GM18520 (cell line): ENCODE measurements at regions not wholly inside any gene's neighbourhood (a gene's known extent, or its start where the extent isn't known, plus 50 kb on each side); places are given as distances from the start of the nearest gene placed in this dataset.

Source experiments
- ATAC-seq: cut with Tn5 transposase; IDR thresholded peaks from one replicate; pipeline ENCODE4 v1.9.1; 2021; ENCODE audit not compliant: unreplicated experiment

DNA sequence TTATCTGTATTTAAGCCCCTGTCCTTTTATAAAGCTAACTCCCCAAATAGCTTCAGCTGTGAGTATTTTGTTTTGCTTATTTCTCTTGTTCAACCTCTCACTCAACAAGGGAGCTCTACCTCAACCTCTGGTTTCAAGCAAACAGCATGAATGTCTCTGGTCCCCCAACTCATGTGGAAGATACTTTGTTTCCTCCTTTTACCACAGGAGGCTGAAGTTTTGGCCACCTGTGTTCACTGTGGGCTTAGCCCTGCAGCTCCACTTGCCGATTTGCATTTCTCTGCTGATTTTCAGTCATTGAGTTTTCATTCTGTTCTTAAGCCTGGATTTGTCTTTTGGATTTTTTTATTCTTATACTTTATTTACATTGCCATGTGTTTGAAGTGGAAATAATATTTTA lies 613.1 kb downstream of the USP25 start:
- no peak for ATAC-seq

DNA sequence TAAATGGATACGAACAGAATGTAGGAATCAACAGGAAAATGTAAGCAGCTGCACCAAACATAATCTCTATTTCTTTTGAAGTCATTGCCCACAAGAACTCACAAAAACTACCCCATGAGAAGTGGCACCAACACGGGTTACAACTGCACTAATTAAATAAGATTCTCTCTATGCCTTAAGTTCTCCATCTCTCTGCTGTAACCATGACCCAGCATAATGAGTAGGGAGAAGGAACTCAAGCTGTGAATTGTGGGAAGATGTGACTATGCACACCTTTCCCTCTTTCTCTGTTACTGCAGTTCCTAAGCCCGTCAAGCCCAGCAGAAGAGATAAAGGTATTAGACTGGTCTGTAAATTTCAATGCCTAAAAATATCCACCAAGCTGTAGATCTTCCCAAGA lies 614.0 kb downstream of the USP25 start:
- no peak for ATAC-seq

DNA sequence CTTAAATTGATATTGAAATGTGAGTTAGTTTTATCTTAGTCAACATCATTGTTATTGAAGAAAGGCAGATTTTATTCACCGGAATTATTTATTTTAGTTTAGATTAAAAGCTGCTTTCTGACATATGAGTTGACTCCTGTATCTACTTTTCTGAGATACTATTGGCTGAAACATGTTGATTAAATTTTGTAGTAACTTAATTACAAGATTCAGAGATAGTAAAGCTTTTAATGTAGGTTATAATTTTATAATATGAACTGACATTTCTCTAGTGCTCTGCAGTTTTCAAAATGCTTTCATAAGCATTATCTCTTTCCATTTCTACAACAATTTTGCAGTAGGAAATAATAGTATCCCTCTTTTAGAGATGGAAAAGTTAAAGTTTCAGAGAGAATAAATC lies 616.0 kb downstream of the USP25 start:
- ATAC-seq = no peak

DNA sequence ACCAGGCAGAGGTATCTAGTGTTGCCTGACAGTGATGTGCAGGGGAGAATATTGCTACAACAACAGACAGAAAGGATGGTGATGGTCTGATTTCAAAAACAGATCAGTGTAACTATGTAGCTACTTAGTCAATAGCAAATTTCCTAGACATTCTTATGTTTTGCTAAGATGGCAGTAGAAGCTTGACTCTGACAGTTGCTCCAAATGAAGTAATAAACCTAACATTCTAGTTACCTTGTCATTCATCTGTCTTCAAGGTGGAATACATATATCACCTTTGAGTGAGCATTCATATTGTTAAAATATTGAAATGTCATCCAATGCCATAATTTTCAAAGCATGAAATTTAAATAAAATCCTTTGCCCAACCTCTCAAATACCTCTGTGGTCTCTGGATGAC lies 617.4 kb downstream of the USP25 start:
- ATAC-seq = no peak

DNA sequence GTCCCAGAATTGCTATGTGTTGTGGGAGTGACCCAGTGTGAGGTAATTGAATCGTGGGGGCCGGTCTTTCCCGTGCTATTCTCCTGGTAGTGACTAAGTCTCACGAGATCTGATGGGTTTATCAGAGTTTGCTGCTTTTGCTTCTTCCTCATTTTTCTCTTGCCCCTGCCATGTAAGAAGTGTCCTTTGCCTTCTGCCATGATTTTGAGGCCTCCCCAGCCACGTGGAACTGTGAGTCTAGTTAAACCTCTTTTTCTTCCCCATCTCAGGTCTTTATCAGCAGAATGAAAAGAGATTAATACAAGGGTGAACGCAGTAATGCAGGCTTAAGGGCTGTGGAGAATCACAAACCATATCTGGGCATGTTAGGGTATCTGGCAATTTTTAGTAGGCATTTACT lies 624.0 kb downstream of the USP25 start:
- no peak for ATAC-seq

DNA sequence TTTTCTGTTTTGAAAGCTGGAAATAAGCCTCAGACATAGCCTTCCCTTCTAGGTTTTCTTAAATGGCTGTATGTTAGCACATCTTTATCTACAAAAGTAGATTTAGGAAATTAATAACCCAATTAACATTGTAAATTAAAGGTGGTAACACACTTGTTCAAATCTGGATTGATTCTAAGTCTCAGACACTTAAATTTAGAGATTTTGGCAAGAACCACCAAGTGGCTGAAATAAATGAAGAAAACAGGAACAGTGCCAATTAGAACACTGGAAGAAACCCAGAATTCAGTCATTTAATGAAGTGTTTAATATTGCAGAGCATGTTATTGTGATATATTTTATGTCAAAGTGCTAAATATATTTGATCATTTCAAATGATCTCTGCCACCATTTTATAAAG lies 628.2 kb downstream of the USP25 start:
- no peak for ATAC-seq

DNA sequence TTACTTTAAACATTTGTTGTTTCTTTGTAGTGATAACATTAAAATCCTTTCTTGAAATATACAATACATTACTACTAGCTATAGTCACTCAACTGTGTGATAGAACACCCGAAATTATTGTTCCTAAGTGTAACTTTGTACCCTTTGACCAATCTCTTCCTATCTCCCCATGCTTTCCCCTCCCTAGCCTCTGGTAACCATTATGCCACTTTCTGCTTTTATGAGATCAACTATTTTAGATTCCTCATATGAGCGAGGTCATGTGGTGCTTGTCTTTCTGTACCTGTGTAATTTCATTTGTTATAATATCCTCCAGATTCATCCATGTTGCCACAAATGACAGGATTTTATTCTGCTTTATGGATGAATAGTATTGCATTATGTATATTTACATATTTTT lies 629.0 kb downstream of the USP25 start:
- no peak for ATAC-seq

DNA sequence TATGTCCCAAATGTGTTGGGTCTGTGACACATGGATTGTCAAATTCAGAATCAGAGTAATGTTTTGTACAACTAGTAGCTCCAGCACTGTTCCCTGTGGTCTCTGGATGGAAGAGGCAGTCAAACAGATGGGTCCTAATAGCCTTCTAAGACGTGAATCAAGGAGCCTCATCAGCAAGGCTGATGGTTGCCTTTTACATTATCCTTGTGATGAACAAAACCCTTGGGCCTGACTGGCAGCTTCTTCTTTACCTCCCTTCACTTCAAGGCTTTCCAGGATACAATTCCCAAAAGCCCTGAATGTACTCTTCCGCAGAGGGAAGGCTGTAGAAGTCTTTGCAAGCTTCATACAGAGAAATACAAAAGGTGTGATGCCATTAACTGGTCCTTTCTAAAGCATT lies 633.3 kb downstream of the USP25 start:
- ATAC-seq = no peak

DNA sequence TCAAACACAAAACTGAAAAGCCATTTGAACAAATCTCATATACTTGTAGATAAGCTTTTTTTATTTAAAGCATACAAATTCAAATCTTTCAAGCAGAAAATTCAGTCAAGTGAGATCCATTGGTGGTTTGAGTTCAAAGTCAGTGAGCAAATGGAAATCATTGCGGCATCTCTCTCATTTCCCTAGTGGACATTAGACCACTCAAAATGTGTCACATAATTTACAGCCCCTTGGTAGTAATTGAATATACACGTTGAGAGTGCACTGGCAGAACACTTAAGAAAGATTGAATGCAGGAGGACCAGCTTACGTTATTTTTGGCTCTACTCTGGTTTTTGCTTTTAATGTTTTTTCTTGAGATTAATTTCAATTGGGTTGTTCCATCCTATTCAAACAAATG lies 633.7 kb downstream of the USP25 start:
- ATAC-seq = no peak

DNA sequence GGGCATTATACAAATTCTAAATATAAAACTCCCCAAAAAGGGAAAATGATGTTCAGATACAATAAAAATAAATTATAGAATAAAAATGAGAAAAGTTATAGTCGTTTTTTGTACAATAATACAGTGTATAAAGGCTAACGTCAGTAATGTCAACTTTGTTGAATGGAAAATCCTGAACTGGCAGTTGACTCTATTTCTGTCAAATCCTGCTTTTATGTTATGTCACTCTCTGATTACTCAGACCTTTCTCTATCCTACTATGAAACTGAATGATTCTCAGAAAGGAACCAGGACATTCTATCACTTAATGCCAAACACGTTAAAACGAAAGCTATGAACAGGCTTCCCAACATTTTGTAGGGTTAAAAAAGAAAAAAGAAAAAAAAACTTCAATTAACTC lies 636.4 kb downstream of the USP25 start:
- ATAC-seq = no peak

DNA sequence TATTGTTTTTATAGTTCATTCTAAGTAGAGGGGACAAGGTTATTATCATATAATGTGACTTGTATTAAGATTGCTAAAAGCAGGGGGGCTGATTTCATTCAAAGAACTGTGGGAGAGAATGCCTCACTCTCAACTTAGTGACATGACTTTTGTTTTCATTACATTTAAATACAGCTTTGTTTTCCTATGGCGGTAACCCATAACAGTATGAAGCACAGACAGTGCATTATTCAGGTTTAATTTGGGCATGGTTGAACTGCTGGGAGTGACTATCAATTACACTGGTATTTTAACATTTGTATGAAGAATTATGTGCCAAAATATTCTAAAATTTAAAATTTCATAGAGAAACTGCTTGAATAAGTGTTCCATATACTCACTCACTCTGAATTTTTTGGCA lies 637.3 kb downstream of the USP25 start:
- no peak for ATAC-seq

DNA sequence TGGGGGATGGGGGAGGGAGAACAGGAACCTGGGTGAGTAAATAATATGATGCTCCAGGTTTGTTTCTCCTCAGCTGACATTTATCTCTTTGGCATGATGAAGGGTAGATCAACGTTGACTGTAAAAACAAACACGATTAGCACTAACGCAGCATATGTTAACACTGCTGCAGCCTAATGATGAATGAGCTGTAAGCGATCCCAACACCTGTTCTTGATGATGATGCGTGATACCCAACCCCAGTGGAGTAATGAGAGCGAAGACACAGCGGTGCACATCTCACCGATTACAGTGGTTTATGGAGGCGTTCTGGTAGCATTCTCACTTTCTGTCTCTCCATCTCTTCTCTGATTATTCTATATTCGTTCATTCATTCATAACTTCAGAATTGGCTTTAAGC lies 640.4 kb downstream of the USP25 start:
- ATAC-seq = no peak

DNA sequence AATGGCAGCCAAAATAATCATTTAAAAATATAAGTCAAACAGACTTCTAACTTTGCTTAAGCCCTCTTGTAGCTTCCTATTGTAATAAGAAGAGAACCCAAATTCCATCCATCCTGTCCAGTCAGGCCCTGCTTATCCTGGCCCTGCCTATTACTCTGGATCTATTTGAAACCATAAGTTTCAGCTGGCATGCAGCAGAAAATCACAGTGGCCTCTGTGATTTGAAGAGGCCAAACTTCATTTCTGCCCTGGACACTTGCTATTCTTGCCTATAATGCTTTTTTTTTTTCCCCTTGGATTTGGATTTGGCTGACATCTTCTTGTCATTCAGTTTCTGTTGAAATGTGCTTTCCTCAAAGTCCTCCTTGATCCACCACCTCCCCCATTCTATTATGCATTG lies 642.8 kb downstream of the USP25 start:
- ATAC-seq = no peak

DNA sequence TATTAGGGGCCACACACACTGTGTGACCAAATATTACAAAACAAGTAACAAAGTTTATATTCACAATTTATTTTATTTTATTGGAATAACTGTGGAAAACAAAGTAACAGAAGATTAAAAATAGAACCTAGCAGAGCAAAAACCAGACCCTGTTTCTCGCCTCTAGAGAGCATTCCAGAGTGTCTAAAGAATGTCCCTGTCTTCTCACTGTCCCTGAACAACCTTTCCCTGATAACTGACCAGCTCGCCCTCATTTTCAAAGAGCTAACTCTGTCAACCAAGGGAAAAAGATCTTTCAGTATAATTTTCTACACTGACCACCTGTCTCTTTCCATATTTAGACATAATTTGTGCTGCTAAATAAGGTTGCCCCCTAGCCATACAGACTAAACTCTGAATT lies 646.9 kb downstream of the USP25 start:
- ATAC-seq = no peak

DNA sequence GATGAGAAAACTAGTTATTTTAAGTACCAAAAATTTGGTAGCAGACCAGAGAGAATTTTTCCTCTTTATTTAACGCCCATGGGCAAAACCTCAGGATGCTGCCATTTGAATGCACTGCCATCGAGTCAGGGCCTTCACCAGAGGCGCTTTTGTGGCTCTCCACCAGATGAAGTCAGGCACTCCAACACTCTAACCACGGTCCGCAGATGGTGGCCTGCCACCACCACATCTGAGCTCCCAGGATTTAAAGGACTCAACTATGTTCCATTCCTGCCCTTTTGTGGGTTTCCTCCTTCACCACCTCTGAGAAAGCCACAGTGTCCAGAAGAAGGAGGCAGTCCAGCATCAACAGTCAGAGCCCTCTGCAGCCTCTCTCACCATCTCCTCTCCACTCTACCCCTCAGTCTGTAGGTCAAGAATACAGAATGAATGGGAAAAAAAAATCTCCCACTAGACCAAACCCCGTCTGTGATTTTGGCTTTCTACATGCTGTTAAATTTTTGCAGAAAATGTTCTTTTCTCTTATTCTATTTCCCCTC lies 647.4 kb downstream of the USP25 start:
- no peak for ATAC-seq

DNA sequence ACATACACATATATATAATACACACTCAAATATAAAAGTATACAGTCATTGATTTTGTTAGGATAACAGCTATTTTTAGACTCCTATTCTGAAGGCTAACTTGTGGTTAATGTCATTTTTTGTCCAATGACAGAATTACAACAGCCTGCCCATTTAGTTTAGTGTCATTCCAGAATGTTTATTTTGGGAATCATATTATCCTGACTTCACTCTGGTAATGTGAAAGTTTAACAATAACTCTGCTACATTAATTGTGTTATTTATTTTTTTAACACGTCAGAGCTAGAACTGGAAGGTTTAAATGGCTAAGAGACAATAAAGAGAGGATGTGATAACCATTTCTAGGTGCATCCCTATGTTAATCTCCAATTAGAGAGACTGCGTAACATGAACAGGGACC lies 648.1 kb downstream of the USP25 start:
- ATAC-seq = no peak

DNA sequence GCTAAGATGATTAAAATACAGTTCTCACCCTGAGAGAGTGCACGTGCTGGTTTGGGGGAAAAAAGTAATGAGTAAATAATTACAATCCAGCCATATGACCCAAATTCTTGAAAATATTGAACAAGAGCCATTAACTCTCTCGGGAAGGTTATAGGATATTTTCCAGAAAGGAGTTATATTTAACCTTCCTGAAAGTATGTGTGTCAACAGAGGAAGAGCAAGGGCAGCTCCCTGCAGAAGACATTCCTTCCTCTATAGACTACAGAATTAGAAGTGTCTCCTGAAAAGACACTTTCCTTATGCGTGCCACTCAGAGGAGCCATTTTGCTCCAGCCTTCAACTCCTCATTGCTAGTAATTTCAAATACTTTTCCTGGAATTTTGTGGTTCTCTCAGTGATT lies 648.7 kb downstream of the USP25 start:
- ATAC-seq = no peak

DNA sequence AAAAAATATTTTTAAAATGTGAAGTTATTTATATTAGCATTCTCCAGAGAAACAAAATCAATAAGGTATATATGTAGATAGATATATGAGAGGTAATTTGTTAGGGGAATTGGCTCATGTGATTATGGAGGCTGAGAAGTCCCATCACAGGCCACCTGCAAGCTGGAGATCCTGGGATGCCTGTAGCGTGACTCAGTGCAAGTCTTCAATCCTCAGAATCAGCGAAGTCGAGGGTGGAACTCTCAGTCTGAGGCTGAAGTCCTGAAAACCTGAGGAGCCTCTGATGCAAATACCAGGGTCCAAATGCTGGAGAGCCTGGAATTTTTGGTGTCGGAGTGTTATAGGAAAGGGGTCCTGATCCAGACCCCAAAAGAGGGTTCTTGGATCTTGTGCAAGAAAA lies 658.5 kb downstream of the USP25 start:
- no peak for ATAC-seq

DNA sequence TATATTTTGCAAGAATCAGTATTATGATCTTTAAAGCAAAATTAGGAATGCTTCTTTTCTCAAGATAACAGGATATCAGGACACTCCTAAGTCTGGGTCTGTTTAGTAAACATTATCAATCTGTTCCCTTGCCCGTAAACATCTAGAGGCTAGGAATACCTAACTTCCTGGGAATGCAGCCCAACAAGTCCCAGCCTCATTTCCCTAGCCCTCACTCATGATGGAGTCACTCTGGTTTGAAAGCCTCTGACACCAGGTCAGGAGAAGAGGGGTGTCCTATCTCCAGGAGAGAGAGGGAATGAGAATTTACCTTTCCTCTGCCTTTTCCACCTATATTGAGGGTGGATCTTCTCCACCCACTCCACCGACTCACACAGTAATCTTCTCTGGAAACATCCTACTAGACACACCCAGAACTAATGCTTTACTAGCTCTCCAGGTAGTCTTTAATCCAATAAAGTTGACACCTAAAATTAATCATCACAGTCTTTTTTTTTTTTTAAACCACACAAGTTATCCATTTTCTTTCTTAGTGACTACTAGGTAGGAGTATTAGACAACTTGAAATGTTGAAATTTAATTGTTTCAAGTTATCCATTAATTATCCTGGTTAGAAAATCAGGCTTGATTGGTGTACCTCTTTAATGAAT lies 659.3 kb downstream of the USP25 start:
- ATAC-seq = no peak

DNA sequence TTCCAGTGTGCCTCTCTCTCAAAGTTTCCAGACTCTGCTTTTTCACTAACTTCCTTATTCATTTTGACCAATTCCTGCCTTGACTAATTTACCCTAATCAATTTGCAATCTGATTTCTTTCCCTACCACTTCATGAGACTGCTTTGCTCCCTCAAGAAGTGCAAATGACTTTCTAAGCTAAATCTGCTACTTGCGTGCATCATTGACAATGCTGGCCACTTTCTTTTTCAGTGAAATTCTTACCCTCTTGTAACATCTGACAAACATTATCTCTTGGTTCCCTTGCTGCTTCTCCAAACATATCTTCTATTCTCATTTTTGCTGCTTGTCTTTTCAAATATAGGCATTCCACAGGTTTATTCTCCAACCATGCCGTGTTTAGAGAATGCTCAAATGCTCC lies 659.9 kb downstream of the USP25 start:
- ATAC-seq = no peak

DNA sequence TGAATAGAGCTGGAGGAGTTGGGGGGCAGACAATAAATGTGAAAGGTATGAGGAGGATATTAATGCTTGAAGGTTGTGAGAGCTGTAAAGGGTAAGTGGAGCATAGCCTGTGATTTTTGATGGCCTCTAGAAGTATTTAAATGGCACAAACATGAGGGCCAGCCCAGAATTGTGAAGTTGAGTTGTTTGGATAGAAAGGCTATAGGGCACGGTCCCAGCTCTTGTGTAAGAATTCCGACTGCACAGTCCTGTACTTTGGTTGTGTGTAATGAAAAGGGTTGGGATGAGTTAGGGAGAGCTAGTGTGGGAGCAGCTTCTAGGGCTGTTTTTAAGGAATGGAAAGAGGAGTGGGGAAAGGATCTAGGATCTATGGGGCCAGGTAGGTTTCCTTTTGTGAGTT lies 665.5 kb downstream of the USP25 start:
- no peak for ATAC-seq

DNA sequence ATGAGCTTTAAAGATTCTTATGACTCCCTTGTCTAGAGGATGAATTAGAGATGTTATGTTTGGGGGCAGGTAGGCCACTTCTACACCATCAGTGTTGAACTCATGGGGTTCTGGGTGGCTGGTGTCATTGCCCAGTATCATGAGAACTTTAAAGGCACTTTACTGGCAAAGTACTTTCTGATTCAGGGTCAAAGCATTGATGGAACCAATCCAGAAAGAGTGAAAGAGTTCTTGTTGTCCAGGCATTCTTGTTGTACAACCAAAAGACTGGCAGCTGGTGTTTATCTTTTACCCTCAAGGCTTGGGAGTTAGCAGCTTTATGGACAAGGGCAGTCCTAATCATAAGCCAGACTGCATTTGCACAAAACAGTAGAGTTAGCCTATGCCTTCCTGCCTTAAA lies 673.0 kb downstream of the USP25 start:
- no peak for ATAC-seq

DNA sequence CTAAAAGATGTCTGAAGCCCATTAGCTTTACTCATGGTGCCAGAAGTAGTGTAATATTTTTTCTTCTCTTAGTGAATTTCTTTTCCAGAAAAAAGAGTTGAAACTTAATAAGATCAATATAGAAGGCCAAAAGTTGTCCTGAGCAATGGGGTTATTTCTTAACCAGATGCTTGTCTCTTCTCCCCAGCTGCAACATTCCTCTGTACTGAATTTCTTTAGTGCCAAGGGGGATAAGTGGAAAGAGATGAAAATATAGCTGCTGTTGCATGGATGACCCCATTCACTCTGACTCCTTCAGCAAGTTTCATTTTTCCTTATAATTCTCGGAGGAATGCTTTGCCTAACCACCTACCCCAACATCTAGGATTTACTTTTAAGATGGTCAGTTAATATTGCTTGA lies 675.0 kb downstream of the USP25 start:
- ATAC-seq = no peak
